IMR-90 (cell line): ENCODE measurements at regions not wholly inside any gene's neighbourhood (a gene's known extent, or its start where the extent isn't known, plus 50 kb on each side); places are given as distances from the start of the nearest gene placed in this dataset.

Source experiments
- ATAC-seq: fragments of 200-7000 bp; cut with Tn5 transposase; 2 replicates; pipeline ENCODE4 v1.9.1; 2020; ENCODE audit warnings: low read depth, mild to moderate bottlenecking, moderate library complexity
- BruUV-seq: library from RNA; stranded (reverse); fragments of 400-500 nt; replicated peaks from 2 replicates; lab custom pipeline; 2021; lab: Mats Ljungman, UMichigan
- CTCF ChIA-PET: fragments of 300-600 bp; formaldehyde crosslinking; extraction: SDS; loops from one replicate; lab custom pipeline; 2021; ENCODE audit warnings: antibody characterized with exemption; lab: Yijun Ruan, JAX
- POLR2A ChIA-PET: fragments of 300-600 bp; sonication (Branson Sonifier 250); formaldehyde crosslinking; loops from one replicate; lab custom pipeline; 2022; ENCODE audit warnings: antibody characterized with exemption; ENCODE audit not compliant: unreplicated experiment; lab: Charles Lee
- DNase-seq: peaks from one replicate; pipeline ENCODE4 v3.0.0; 2013
- H2AFZ ChIP-seq: replicated peaks from 2 replicates; pipeline ENCODE3; 2013; ENCODE audit warnings: low read length, mild to moderate bottlenecking; ENCODE audit not compliant: poor library complexity
- H2AK5ac ChIP-seq: 2 replicates; pipeline ENCODE4 v1.6.1; 2013; ENCODE audit warnings: low read depth, low read length, inconsistent platforms
- H2AK9ac ChIP-seq: replicated peaks from 2 replicates; pipeline ENCODE3; 2013; ENCODE audit warnings: mild to moderate bottlenecking, low read depth, low read length, moderate library complexity; ENCODE audit not compliant: poor library complexity
- H2BK120ac ChIP-seq: 2 replicates; pipeline ENCODE4 v1.6.1; 2013; ENCODE audit warnings: low read depth, low read length, inconsistent platforms
- H2BK15ac ChIP-seq: 3 replicates; pipeline ENCODE4 v1.6.1; 2013; ENCODE audit warnings: low read depth, low read length, inconsistent platforms
- H2BK20ac ChIP-seq: 2 replicates; pipeline ENCODE4 v1.6.1; 2013; ENCODE audit warnings: low read depth, mild to moderate bottlenecking, inconsistent platforms, low read length, moderate library complexity
- H2BK5ac ChIP-seq: 2 replicates; pipeline ENCODE4 v1.6.1; 2013; ENCODE audit warnings: mild to moderate bottlenecking, low read depth, low read length, inconsistent platforms; ENCODE audit not compliant: poor library complexity, severe bottlenecking
- H3K14ac ChIP-seq: replicated peaks from 2 replicates; pipeline ENCODE4 v1.6.1; 2013; ENCODE audit warnings: low read depth, low read length, inconsistent platforms
- H3K18ac ChIP-seq: 2 replicates; pipeline ENCODE4 v1.6.1; 2013; ENCODE audit warnings: low read depth, low read length, control low read depth
- H3K23ac ChIP-seq: 2 replicates; pipeline ENCODE4 v1.6.1; 2013; ENCODE audit warnings: low read depth, low read length, inconsistent platforms
- H3K27ac ChIP-seq: 2 replicates; pipeline ENCODE4 v1.5.1; 2013; ENCODE audit warnings: mild to moderate bottlenecking, control low read depth, low read length; ENCODE audit not compliant: insufficient read depth
- H3K27me3 ChIP-seq: 2 replicates; pipeline ENCODE4 v1.6.1; 2013; ENCODE audit warnings: low read length; ENCODE audit not compliant: control insufficient read depth, insufficient read depth
- H3K36me3 ChIP-seq: 2 replicates; pipeline ENCODE4 v1.6.1; 2013; ENCODE audit warnings: low read length, mixed read lengths; ENCODE audit not compliant: control insufficient read depth, insufficient read depth
- H3K4ac ChIP-seq: 2 replicates; pipeline ENCODE4 v1.6.1; 2013; ENCODE audit warnings: low read depth, low read length, inconsistent platforms
- H3K4me1 ChIP-seq: 2 replicates; pipeline ENCODE4 v1.6.1; 2013; ENCODE audit warnings: low read length, mixed read lengths; ENCODE audit not compliant: control insufficient read depth, insufficient read depth
- H3K4me2 ChIP-seq: 2 replicates; pipeline ENCODE4 v1.6.1; 2013; ENCODE audit warnings: low read depth, mild to moderate bottlenecking, control low read depth, low read length, moderate library complexity
- H3K4me3 ChIP-seq: 2 replicates; pipeline ENCODE4 v1.5.1; 2013; ENCODE audit warnings: low read depth, mild to moderate bottlenecking, control low read depth, low read length, moderate library complexity; ENCODE audit not compliant: insufficient read depth
- H3K56ac ChIP-seq: 2 replicates; pipeline ENCODE4 v1.6.1; 2013; ENCODE audit warnings: low read length, inconsistent platforms; ENCODE audit not compliant: insufficient read depth; ENCODE audit errors: extremely low read depth
- H3K79me1 ChIP-seq, 2 experiments: 2 replicates each; pipeline ENCODE4 v1.6.1; 2013; ENCODE audit warnings: low read length in 2 of 2, inconsistent platforms in 1 of 2, low read depth in 1 of 2
- H3K9ac ChIP-seq: 2 replicates; pipeline ENCODE4 v1.6.1; 2013; ENCODE audit warnings: low read depth, low read length, control low read depth
- H3K9me1 ChIP-seq: 2 replicates; pipeline ENCODE4 v1.6.1; 2013; ENCODE audit warnings: low read length, inconsistent platforms; ENCODE audit not compliant: insufficient read depth
- H3K9me3 ChIP-seq: 2 replicates; pipeline ENCODE4 v1.6.1; 2013; ENCODE audit warnings: low read length; ENCODE audit not compliant: control insufficient read depth, insufficient read depth
- H4K20me1 ChIP-seq: 2 replicates; pipeline ENCODE4 v1.6.1; 2013; ENCODE audit warnings: low read length, inconsistent platforms; ENCODE audit not compliant: insufficient read depth
- H4K5ac ChIP-seq: 2 replicates; pipeline ENCODE4 v1.6.1; 2013; ENCODE audit warnings: mild to moderate bottlenecking, low read depth, low read length, control low read depth
- H4K8ac ChIP-seq, 2 experiments: 2 replicates each; pipeline ENCODE4 v1.6.1; 2013; ENCODE audit warnings: low read depth in 2 of 2, low read length in 2 of 2, control low read depth in 1 of 2, inconsistent platforms in 1 of 2
- H4K91ac ChIP-seq: 2 replicates; pipeline ENCODE4 v1.6.1; 2013; ENCODE audit warnings: low read depth, low read length, inconsistent platforms; ENCODE audit not compliant: insufficient read depth
- BHLHE40 ChIP-seq: fragments of 150-350 bp; IDR thresholded peaks from 2 replicates; pipeline ENCODE4 v1.6.1; 2016; ENCODE audit warnings: mild to moderate bottlenecking, low read depth, low read length
- CEBPB ChIP-seq: IDR thresholded peaks from 2 replicates; pipeline ENCODE4 v1.6.1; 2012; ENCODE audit warnings: low read depth, low read length, improper control_type of control experiment
- FOS ChIP-seq: fragments of 150-350 bp; IDR thresholded peaks from 2 replicates; pipeline ENCODE4 v1.6.1; 2016; ENCODE audit warnings: low read depth, low read length
- MAFK ChIP-seq: IDR thresholded peaks from 2 replicates; pipeline ENCODE4 v1.6.1; 2012; ENCODE audit warnings: low read depth, low read length, improper control_type of control experiment
- MAZ ChIP-seq: IDR thresholded peaks from 2 replicates; pipeline ENCODE4 v1.6.1; 2012; ENCODE audit warnings: low read depth, mild to moderate bottlenecking, low read length, improper control_type of control experiment, moderate library complexity, borderline replicate concordance
- MXI1 ChIP-seq: IDR thresholded peaks from 2 replicates; pipeline ENCODE4 v1.6.1; 2012; ENCODE audit warnings: low read depth, mild to moderate bottlenecking, low read length, moderate library complexity, borderline replicate concordance
- NFE2L2 ChIP-seq: fragments of 150-350 bp; IDR thresholded peaks from 2 replicates; pipeline ENCODE4 v1.6.1; 2016; ENCODE audit warnings: low read depth, mild to moderate bottlenecking, low read length
- POLR2A ChIP-seq: IDR thresholded peaks from 2 replicates; pipeline ENCODE4 v1.6.1; 2012; ENCODE audit warnings: mild to moderate bottlenecking, low read depth, low read length
- RAD21 ChIP-seq: IDR thresholded peaks from 2 replicates; pipeline ENCODE4 v1.6.1; 2012; ENCODE audit warnings: low read length, improper control_type of control experiment
- RCOR1 ChIP-seq: IDR thresholded peaks from 2 replicates; pipeline ENCODE4 v1.6.1; 2012; ENCODE audit warnings: mild to moderate bottlenecking, low read length, improper control_type of control experiment; ENCODE audit not compliant: insufficient replicate concordance
- RFX5 ChIP-seq: IDR thresholded peaks from 2 replicates; pipeline ENCODE4 v1.8.0; 2012; ENCODE audit warnings: low read depth, mild to moderate bottlenecking, low read length, moderate library complexity
- WGBS, 2 experiments: methylation state at CpG; one replicate each; pipeline versions ENCODE4 v1.1.5 to v1.1.7; 2013; ENCODE audit warnings: missing lambda C conversion rate in 2 of 2; ENCODE audit not compliant: insufficient read length in 1 of 2; ENCODE audit errors: extremely low coverage in 2 of 2; 5-methylcytosine and 5-hydroxymethylcytosine counted together
- dilution Hi-C: fragments of 300-500 bp; cut with HindIII; formaldehyde crosslinking; loops from one replicate; pipeline ENCODE4 v1.14.3; 2018; ENCODE audit warnings: low sequenced_read_pairs; ENCODE audit not compliant: unreplicated experiment
- in situ Hi-C: fragments of 300-500 bp; cut with MboI; formaldehyde crosslinking; loops from 3 replicates; pipeline ENCODE4 v1.14.3; 2019; ENCODE audit warnings: low sequenced_read_pairs, inconsistent platforms, mixed read lengths
- intact Hi-C: fragments of 100-400 bp; cut with micrococcal nuclease; formaldehyde crosslinking; loops from 2 replicates; pipeline ENCODE4 v1.10.0; 2022
- TF ChIP-seq, protein P1 (sequence below): conservative IDR thresholded peaks from 2 replicates; pipeline ENCODE4 v1.5.1; 2012; ENCODE audit warnings: mild to moderate bottlenecking, low read depth, low read length, improper control_type of control experiment

DNA sequence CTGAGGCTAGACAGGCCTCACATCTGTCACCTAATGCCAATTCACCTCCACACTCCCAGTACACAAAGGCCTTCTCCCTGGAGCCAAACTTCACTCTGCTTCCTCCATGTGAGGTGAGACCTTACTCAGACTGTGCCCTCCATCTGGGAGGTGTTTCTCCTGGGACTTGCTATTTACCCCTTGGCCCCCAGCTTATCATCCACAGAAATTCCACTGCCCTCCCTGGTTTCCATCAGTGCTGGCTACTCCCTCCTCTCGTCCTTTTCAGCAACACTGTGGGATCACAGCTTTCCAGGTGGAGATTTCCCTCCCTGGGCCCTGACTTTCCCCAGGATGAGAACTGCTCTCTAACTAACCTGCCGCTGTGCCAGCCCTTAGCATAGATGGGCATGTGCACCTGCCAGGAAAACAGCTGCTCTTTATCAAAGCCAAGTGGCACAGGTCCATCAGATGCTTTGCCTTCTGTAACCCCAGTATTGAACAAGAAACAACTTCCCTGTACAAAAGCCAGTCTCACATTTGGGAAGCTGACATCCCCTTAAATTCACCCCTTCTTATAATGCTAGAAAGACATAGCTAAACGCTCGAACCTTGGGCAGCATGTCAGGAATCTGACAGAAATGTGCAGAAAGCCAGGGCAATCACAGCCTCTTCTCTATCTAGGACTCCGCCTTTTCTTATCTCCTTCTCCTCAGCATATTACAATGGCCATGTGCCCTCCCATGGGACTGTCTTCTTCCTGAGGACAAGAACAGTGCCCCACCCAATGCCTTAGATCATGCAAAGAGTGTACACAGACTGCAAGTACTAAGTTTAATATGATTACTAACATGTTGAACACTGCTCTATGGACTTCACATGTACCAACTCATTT lies 535.5 kb upstream of the ID2 start:
- H3K4me1 ChIP-seq, result peaks cover 23% of the 10 kb centered on the region
- WGBS, 2 experiments, result no CpG with 5 or more reads among the region's 5 CpGs

More for the DNA sequence above, 535.5 kb upstream of the ID2 start:
- ChIA-PET CTCF (no interaction called here), POLR2A (no interaction called here)
- peak overlapping the region; percentile 59; the same call in 1 of the 2 replicates for H3K23ac ChIP-seq
- H2BK120ac ChIP-seq, result peak overlapping the region; percentile 50
- in situ Hi-C loops (no loop called here), intact Hi-C loops (loop anchor here (5.0 to 10.0 kb wide), 2 partner anchors 158 to 536 kb away; partner anchors contain the start of gene ID2), dilution Hi-C loops (no loop called here)
- no peak overlapping the region for H3K4me3 ChIP-seq
- H3K4ac ChIP-seq, result peak overlapping the region; percentile 76
- H3K4me2 ChIP-seq, result no peak overlapping the region
- TF ChIP-seq CEBPB, result no peak
- no peak for TF ChIP-seq MAZ
- no peak for TF ChIP-seq POLR2A
- no peak for TF ChIP-seq MAFK
- no peak for TF ChIP-seq RFX5
- TF ChIP-seq RAD21, result no peak
- no peak for TF ChIP-seq BHLHE40
- TF ChIP-seq RCOR1, result no peak
- TF ChIP-seq NFE2L2, result no peak
- TF ChIP-seq MXI1, result no peak
- TF ChIP-seq, protein P1, sequence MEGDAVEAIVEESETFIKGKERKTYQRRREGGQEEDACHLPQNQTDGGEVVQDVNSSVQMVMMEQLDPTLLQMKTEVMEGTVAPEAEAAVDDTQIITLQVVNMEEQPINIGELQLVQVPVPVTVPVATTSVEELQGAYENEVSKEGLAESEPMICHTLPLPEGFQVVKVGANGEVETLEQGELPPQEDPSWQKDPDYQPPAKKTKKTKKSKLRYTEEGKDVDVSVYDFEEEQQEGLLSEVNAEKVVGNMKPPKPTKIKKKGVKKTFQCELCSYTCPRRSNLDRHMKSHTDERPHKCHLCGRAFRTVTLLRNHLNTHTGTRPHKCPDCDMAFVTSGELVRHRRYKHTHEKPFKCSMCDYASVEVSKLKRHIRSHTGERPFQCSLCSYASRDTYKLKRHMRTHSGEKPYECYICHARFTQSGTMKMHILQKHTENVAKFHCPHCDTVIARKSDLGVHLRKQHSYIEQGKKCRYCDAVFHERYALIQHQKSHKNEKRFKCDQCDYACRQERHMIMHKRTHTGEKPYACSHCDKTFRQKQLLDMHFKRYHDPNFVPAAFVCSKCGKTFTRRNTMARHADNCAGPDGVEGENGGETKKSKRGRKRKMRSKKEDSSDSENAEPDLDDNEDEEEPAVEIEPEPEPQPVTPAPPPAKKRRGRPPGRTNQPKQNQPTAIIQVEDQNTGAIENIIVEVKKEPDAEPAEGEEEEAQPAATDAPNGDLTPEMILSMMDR, result no peak
- no peak for TF ChIP-seq FOS
- peak overlapping the region; percentile 97; the same call in 2 of the 3 replicates for H2BK15ac ChIP-seq
- no peak for ATAC-seq
- DNase-seq, result no peak
- no peaks in the 10 kb centered on the region for H3K79me1 ChIP-seq
- no peak overlapping the region for H3K9ac ChIP-seq
- no peaks in the 10 kb centered on the region for H3K36me3 ChIP-seq
- peak overlapping the region; percentile 55 for H3K14ac ChIP-seq
- peak overlapping the region; percentile 61 for H2BK20ac ChIP-seq
- no peaks in the 10 kb centered on the region for H3K9me3 ChIP-seq
- H3K27ac ChIP-seq, result no peak overlapping the region
- peak overlapping the region in 1 of 2 experiments; percentile 43; a peak in 1 of 4 replicates for H4K8ac ChIP-seq
- BruUV-seq, result no TSS peak
- peak overlapping the region; percentile 87 for H2AK5ac ChIP-seq
- H4K5ac ChIP-seq, result peak overlapping the region; percentile 10; the same call in 1 of the 2 replicates
- H2AK9ac ChIP-seq, result no peak overlapping the region
- peak overlapping the region; percentile 5 for H2AFZ ChIP-seq
- H3K18ac ChIP-seq, result peak overlapping the region; percentile 7
- H3K56ac ChIP-seq, result no peak overlapping the region
- no peaks in the 10 kb centered on the region for H3K27me3 ChIP-seq
- peak overlapping the region; percentile 53 for H4K91ac ChIP-seq
- H4K20me1 ChIP-seq, result no peaks in the 10 kb centered on the region
- H3K9me1 ChIP-seq, result peaks cover 25% of the 10 kb centered on the region
- no peak overlapping the region for H2BK5ac ChIP-seq
